Mesenchymal stem cell (in vitro differentiated cells and primary cell): ENCODE measurements at regions not wholly inside any gene's neighbourhood (a gene's known extent, or its start where the extent isn't known, plus 50 kb on each side); places are given as distances from the start of the nearest gene placed in this dataset.

Source experiments
- DNase-seq: peaks from one replicate; pipeline ENCODE4 v3.0.0-alpha.2; 2013
- H2AFZ ChIP-seq: one replicate; pipeline ENCODE4 v1.6.1; 2013; ENCODE audit warnings: low read depth, mild to moderate bottlenecking, control low read depth, inconsistent platforms, low read length, moderate library complexity
- H2AK5ac ChIP-seq: 2 replicates; pipeline ENCODE4 v1.6.1; 2013; ENCODE audit warnings: low read length, moderate library complexity, mild to moderate bottlenecking, inconsistent platforms; ENCODE audit not compliant: severe bottlenecking
- H2BK120ac ChIP-seq: one replicate; pipeline ENCODE4 v1.6.1; 2013; ENCODE audit warnings: low read depth, mild to moderate bottlenecking, inconsistent platforms, low read length, moderate library complexity
- H2BK12ac ChIP-seq, 2 experiments: one replicate each; pipeline ENCODE4 v1.6.1; 2013; ENCODE audit warnings: inconsistent platforms in 2 of 2, low read length in 2 of 2, mild to moderate bottlenecking in 2 of 2, moderate library complexity in 2 of 2, control low read depth in 1 of 2
- H2BK15ac ChIP-seq: one replicate; pipeline ENCODE4 v1.6.1; 2013; ENCODE audit warnings: mild to moderate bottlenecking, low read depth, inconsistent platforms; ENCODE audit not compliant: poor library complexity, severe bottlenecking
- H2BK5ac ChIP-seq: 2 replicates; pipeline ENCODE4 v1.6.1; 2013; ENCODE audit warnings: low read depth, mild to moderate bottlenecking, low read length, control low read depth, inconsistent platforms; ENCODE audit not compliant: poor library complexity, severe bottlenecking
- H3K14ac ChIP-seq, 2 experiments: one replicate each; pipeline ENCODE4 v1.6.1; 2013; ENCODE audit warnings: inconsistent platforms in 2 of 2, low read length in 2 of 2, control low read depth in 1 of 2, mild to moderate bottlenecking in 1 of 2, moderate library complexity in 1 of 2
- H3K18ac ChIP-seq, 2 experiments: one replicate each; pipeline ENCODE4 v1.6.1; 2013; ENCODE audit warnings: inconsistent platforms in 2 of 2, low read length in 2 of 2, control low read depth in 1 of 2, low read depth in 1 of 2, mild to moderate bottlenecking in 1 of 2
- H3K23ac ChIP-seq, 2 experiments: one replicate each; pipeline ENCODE4 v1.6.1; 2013; ENCODE audit warnings: inconsistent platforms in 2 of 2, low read length in 2 of 2, mild to moderate bottlenecking in 2 of 2, moderate library complexity in 2 of 2, control low read depth in 1 of 2
- H3K27ac ChIP-seq: 2 replicates; pipeline ENCODE4 v1.5.1; 2013; ENCODE audit warnings: mild to moderate bottlenecking, moderate library complexity, low read length, control low read depth, inconsistent platforms; ENCODE audit not compliant: poor library complexity, severe bottlenecking
- H3K27me3 ChIP-seq, 2 experiments: 2 replicates each; pipeline versions ENCODE4 v1.6.1 to v1.7.0; 2013; ENCODE audit warnings: low read length in 2 of 2, mild to moderate bottlenecking in 2 of 2, moderate library complexity in 2 of 2, control low read depth in 1 of 2, inconsistent platforms in 1 of 2; ENCODE audit not compliant: control insufficient read depth in 1 of 2, insufficient read depth in 1 of 2
- H3K36me3 ChIP-seq, 2 experiments: 2 replicates each; pipeline versions ENCODE4 v1.6.1 to v1.7.0; 2013; ENCODE audit warnings: low read length in 2 of 2, control low read depth in 1 of 2, inconsistent platforms in 1 of 2, low read depth in 1 of 2, mild to moderate bottlenecking in 1 of 2; ENCODE audit not compliant: insufficient read depth in 2 of 2, control insufficient read depth in 1 of 2
- H3K4ac ChIP-seq, 2 experiments: one replicate each; pipeline ENCODE4 v1.6.1; 2013; ENCODE audit warnings: inconsistent platforms in 2 of 2, low read length in 2 of 2, mild to moderate bottlenecking in 2 of 2, moderate library complexity in 2 of 2, control low read depth in 1 of 2, low read depth in 1 of 2
- H3K4me1 ChIP-seq: 2 replicates; pipeline ENCODE4 v1.6.1; 2013; ENCODE audit warnings: low read depth, low read length, control low read depth; ENCODE audit not compliant: control insufficient read depth, insufficient read depth
- H3K4me2 ChIP-seq: 2 replicates; pipeline ENCODE4 v1.6.1; 2013; ENCODE audit warnings: low read length, mild to moderate bottlenecking, inconsistent platforms; ENCODE audit not compliant: poor library complexity, severe bottlenecking
- H3K4me3 ChIP-seq, 2 experiments: 2 replicates each; pipeline versions ENCODE4 v1.5.1 to v1.7.0; 2013; ENCODE audit warnings: low read length in 2 of 2, mild to moderate bottlenecking in 2 of 2, control low read depth in 1 of 2, low read depth in 1 of 2; ENCODE audit not compliant: insufficient read depth in 1 of 2
- H3K79me1 ChIP-seq: replicated peaks from 2 replicates; pipeline ENCODE4 v1.6.1; 2013; ENCODE audit warnings: mild to moderate bottlenecking, control low read depth, low read length, inconsistent platforms; ENCODE audit not compliant: poor library complexity, severe bottlenecking
- H3K9ac ChIP-seq: 2 replicates; pipeline ENCODE4 v1.7.0; 2013; ENCODE audit warnings: mild to moderate bottlenecking, low read length, moderate library complexity
- H3K9me3 ChIP-seq: 2 replicates; pipeline ENCODE4 v1.7.0; 2013; ENCODE audit warnings: mild to moderate bottlenecking, low read length; ENCODE audit not compliant: control insufficient read depth
- H4K8ac ChIP-seq: one replicate; pipeline ENCODE4 v1.6.1; 2013; ENCODE audit warnings: inconsistent platforms, mild to moderate bottlenecking, low read length, moderate library complexity
- H4K91ac ChIP-seq: one replicate; pipeline ENCODE4 v1.6.1; 2013; ENCODE audit warnings: mild to moderate bottlenecking, low read length, inconsistent platforms
- WGBS: methylation state at CpG from one replicate; pipeline ENCODE4 v1.1.7; 2013; ENCODE audit warnings: mixed read lengths; 5-methylcytosine and 5-hydroxymethylcytosine counted together

- Histone ChIP-seq H3K4me2 (no peak overlapping the region), H2AFZ (no peak overlapping the region), H3K27me3 (no peaks in the 10 kb centered on the region), H2BK5ac (no peak overlapping the region), H3K9me3 (peaks cover 2% of the 10 kb centered on the region), H3K18ac (no peak overlapping the region), H3K4ac (no peak overlapping the region), H4K91ac (no peak overlapping the region), H3K4me1 (no peaks in the 10 kb centered on the region), H3K79me1 (no peaks in the 10 kb centered on the region), H3K27ac (no peak overlapping the region), H2BK12ac (no peak overlapping the region), H2BK120ac (no peak overlapping the region), H3K14ac (no peak overlapping the region), H3K23ac (no peak overlapping the region), H2AK5ac (no peak overlapping the region), H3K9ac (no peak overlapping the region), H4K8ac (no peak overlapping the region), H3K36me3 (no peaks in the 10 kb centered on the region), H3K4me3 (no peak overlapping the region), H2BK15ac (no peak overlapping the region)
- no peak for DNase-seq
- WGBS: 100% methylated on average over 1 of the region's 1 CpG
Measured at GRCh38 chr3:24650839-24651238, 156.2 kb upstream of the THRB start.

- Histone ChIP-seq H3K4ac (no peak overlapping the region), H2BK5ac (no peak overlapping the region), H3K23ac (no peak overlapping the region), H3K4me1 (no peaks in the 10 kb centered on the region), H3K79me1 (no peaks in the 10 kb centered on the region), H2BK15ac (no peak overlapping the region), H2BK120ac (no peak overlapping the region), H2BK12ac (no peak overlapping the region), H4K8ac (no peak overlapping the region), H3K18ac (no peak overlapping the region), H3K9ac (no peak overlapping the region), H2AFZ (no peak overlapping the region), H4K91ac (no peak overlapping the region), H3K36me3 (no peaks in the 10 kb centered on the region), H3K14ac (no peak overlapping the region), H3K9me3 (peaks cover 8% of the 10 kb centered on the region), H3K27me3 (no peaks in the 10 kb centered on the region), H2AK5ac (no peak overlapping the region), H3K27ac (no peak overlapping the region), H3K4me3 (no peak overlapping the region), H3K4me2 (no peak overlapping the region)
- no peak for DNase-seq
- WGBS: 67% methylated on average over 1 of the region's 1 CpG
Measured at GRCh38 chr3:24657870-24658510, 163.3 kb upstream of the THRB start.

DNA sequence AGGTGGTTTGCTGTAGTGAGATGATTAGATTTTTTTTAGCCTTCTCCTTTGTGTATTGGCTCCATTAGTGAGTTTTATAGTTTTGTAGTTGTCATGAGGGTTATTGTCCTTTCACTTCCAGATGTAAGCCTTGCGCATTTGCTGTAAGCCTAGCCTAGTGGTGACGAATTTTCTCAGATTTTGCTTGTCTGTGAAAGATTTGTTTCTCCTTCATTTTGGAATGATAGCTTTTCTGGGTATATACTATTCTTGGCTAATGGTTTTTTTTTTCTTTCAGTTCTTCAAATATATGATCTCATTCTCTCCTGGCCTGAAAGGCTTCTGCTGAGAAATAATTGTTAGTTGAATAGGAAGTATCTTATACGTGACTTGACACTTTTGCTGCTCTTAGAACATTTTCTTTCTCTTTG is 166.5 kb upstream of the THRB start:
- Histone ChIP-seq H3K14ac (no peak overlapping the region), H2BK15ac (no peak overlapping the region), H3K4me1 (no peaks in the 10 kb centered on the region), H4K8ac (no peak overlapping the region), H3K27me3 (no peaks in the 10 kb centered on the region), H3K9ac (no peak overlapping the region), H3K27ac (no peak overlapping the region), H2BK12ac (no peak overlapping the region), H4K91ac (no peak overlapping the region), H3K18ac (no peak overlapping the region), H3K79me1 (no peaks in the 10 kb centered on the region), H3K9me3 (peaks cover 2% of the 10 kb centered on the region), H2AK5ac (no peak overlapping the region), H3K23ac (no peak overlapping the region), H3K4me2 (no peak overlapping the region), H2BK120ac (no peak overlapping the region), H3K4me3 (no peak overlapping the region), H3K36me3 (no peaks in the 10 kb centered on the region), H2BK5ac (no peak overlapping the region), H3K4ac (no peak overlapping the region), H2AFZ (no peak overlapping the region)
- no peak for DNase-seq
- 80% methylated on average over 2 of the region's 3 CpGs for WGBS

DNA sequence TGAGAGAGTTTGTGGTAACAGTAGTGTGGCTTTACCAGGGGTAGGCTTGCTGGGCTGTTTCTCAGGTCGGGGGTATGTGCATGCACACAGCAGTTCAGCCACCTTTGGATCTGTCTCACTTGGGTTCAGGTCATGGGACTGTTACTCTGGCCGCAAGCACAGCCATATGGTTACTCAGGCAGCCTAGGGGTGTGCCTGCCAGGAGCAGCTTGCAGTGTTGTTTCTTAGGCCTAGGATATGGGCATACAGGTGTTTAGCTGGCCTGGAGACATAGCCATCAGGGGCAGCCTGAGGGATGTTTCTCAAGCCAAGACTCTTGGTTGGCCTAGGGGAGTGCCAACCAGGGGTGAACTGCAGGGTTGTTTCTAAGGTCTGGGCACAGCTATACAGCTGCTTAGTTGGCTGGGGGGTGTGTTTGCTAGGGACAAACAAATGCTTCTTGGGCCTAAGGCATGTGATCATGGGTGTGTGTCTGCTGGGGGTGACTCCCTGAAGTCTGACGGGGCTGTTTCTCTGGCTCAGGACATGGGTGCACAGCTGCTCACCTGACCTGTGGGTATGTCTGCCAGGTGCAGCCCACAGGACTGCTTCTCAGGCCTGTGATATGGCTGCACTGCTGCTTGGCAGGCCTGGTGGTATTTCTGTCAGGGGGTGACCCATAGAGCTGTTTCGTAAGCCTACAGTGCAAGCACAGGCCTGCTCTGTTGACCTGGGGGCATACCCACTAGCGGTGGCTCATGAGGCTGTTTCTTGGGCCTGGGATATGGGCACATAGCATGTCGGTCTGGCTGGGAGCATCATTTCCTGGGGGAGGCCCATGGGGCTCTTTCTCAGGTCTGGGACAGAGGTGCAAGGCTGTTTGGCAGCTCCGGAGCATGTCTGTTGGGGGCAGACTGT is 168.0 kb upstream of the THRB start:
- H2AK5ac ChIP-seq: no peak overlapping the region
- peak overlapping the region in 1 of 2 experiments; percentile 42 for H3K23ac ChIP-seq
- 86% methylated on average over 7 of the region's 7 CpGs for WGBS
- H3K27me3 ChIP-seq: no peaks in the 10 kb centered on the region
- no peak overlapping the region for H4K91ac ChIP-seq
- no peak overlapping the region for H2BK5ac ChIP-seq
- H3K4me1 ChIP-seq: no peaks in the 10 kb centered on the region
- H3K27ac ChIP-seq: no peak overlapping the region
- H3K4me3 ChIP-seq: no peak overlapping the region
- no peak overlapping the region for H2BK120ac ChIP-seq
- no peak overlapping the region for H3K4ac ChIP-seq
- H4K8ac ChIP-seq: peak overlapping the region; percentile 5
- no peak overlapping the region for H3K18ac ChIP-seq
- no peak overlapping the region for H2BK15ac ChIP-seq
- no peaks in the 10 kb centered on the region for H3K79me1 ChIP-seq
- peak overlapping the region in 1 of 2 experiments; percentile 59 for H3K14ac ChIP-seq
- no peaks in the 10 kb centered on the region for H3K9me3 ChIP-seq
- no peak overlapping the region for H3K9ac ChIP-seq
- H3K4me2 ChIP-seq: no peak overlapping the region
- H2AFZ ChIP-seq: no peak overlapping the region
- H3K36me3 ChIP-seq: no peaks in the 10 kb centered on the region
- no peak for DNase-seq
- H2BK12ac ChIP-seq: no peak overlapping the region
